ENCODE measurements at regions not wholly inside any gene's neighbourhood (a gene's known extent, or its start where the extent isn't known, plus 50 kb on each side); places are given as distances from the start of the nearest gene placed in this dataset.
"Not testable (repeated sequence)": the region's sequence is repeated elsewhere in the genome, so short reads cannot be mapped to it uniquely, and the experiment has no call there.

- Histone ChIP-seq H3K4me3 (ENCODE audit: low read length in 2 of 2) (no peak overlapping the region), H3K9me3 (ENCODE audit: control insufficient read depth, low read length) (no peaks in the 10 kb centered on the region), H3K27ac (ENCODE audit: low read depth in 1 of 2, low read length in 2 of 2) (no peak overlapping the region), H3K4me1 (ENCODE audit: control insufficient read depth in 1 of 2, insufficient read depth in 2 of 2, low read length in 2 of 2) (no peaks in the 10 kb centered on the region), H3K36me3 (ENCODE audit: control insufficient read depth in 1 of 2, insufficient read depth in 2 of 2, low read length in 1 of 2) (no peaks in the 10 kb centered on the region), H3K27me3 (ENCODE audit: control insufficient read depth in 1 of 2, insufficient read depth in 2 of 2, low read length in 1 of 2) (no peaks in the 10 kb centered on the region)
- DNase-seq, result no peak
- ATAC-seq (ENCODE audit: low FRiP score), result no peak
- intact Hi-C loops (cut with DNase I), result no loop called here
- WGBS, 2 donors, result 72 to 73% methylated on average over 3 of the region's 3 CpGs
Measured at GRCh38 chr6:77095936-77096627, 367.2 kb downstream of the HTR1B start.

GRCh38 chr6:77094821-77095220, 368.5 kb downstream of the HTR1B start:
- 87 to 100% methylated on average over 1 of the region's 1 CpG for WGBS, 2 donors
- no peak overlapping the region for H3K4me3 ChIP-seq (ENCODE audit: low read length in 2 of 2)
- DNase-seq (no peak), ATAC-seq (ENCODE audit: low FRiP score) (no peak)
- H3K27ac ChIP-seq (ENCODE audit: low read depth in 1 of 2, low read length in 2 of 2), result no peak overlapping the region
- H3K4me1 ChIP-seq (ENCODE audit: control insufficient read depth in 1 of 2, insufficient read depth in 2 of 2, low read length in 2 of 2), result no peaks in the 10 kb centered on the region
- intact Hi-C loops (cut with DNase I), result no loop called here
- no peaks in the 10 kb centered on the region for H3K27me3 ChIP-seq (ENCODE audit: control insufficient read depth in 1 of 2, insufficient read depth in 2 of 2, low read length in 1 of 2)
- H3K36me3 ChIP-seq (ENCODE audit: control insufficient read depth in 1 of 2, insufficient read depth in 2 of 2, low read length in 1 of 2), result no peaks in the 10 kb centered on the region
- H3K9me3 ChIP-seq (ENCODE audit: control insufficient read depth, low read length), result no peaks in the 10 kb centered on the region

- no peak overlapping the region for H3K27ac ChIP-seq (ENCODE audit: low read depth in 1 of 2, low read length in 2 of 2)
- no peaks in the 10 kb centered on the region for H3K27me3 ChIP-seq (ENCODE audit: control insufficient read depth in 1 of 2, insufficient read depth in 2 of 2, low read length in 1 of 2)
- H3K4me3 ChIP-seq (ENCODE audit: low read length in 2 of 2), result no peak overlapping the region
- intact Hi-C loops (cut with DNase I), result no loop called here
- H3K9me3 ChIP-seq (ENCODE audit: control insufficient read depth, low read length), result no peaks in the 10 kb centered on the region
- no peaks in the 10 kb centered on the region for H3K36me3 ChIP-seq (ENCODE audit: control insufficient read depth in 1 of 2, insufficient read depth in 2 of 2, low read length in 1 of 2)
- DNase-seq (no peak), ATAC-seq (ENCODE audit: low FRiP score) (no peak)
- WGBS, 2 donors, result 27 to 41% methylated on average over 1 of the region's 1 CpG
- no peaks in the 10 kb centered on the region for H3K4me1 ChIP-seq (ENCODE audit: control insufficient read depth in 1 of 2, insufficient read depth in 2 of 2, low read length in 2 of 2)
Measured at GRCh38 chr6:77092971-77093370, 370.3 kb downstream of the HTR1B start.

- Histone ChIP-seq H3K27ac (ENCODE audit: low read depth in 1 of 2, low read length in 2 of 2) (no peak overlapping the region), H3K4me1 (ENCODE audit: control insufficient read depth in 1 of 2, insufficient read depth in 2 of 2, low read length in 2 of 2) (no peaks in the 10 kb centered on the region), H3K27me3 (ENCODE audit: control insufficient read depth in 1 of 2, insufficient read depth in 2 of 2, low read length in 1 of 2) (no peaks in the 10 kb centered on the region), H3K9me3 (ENCODE audit: control insufficient read depth, low read length) (no peaks in the 10 kb centered on the region), H3K4me3 (ENCODE audit: low read length in 2 of 2) (no peak overlapping the region), H3K36me3 (ENCODE audit: control insufficient read depth in 1 of 2, insufficient read depth in 2 of 2, low read length in 1 of 2) (no peaks in the 10 kb centered on the region)
- no peak for DNase-seq
- intact Hi-C loops (cut with DNase I), result no loop called here
- no peak for ATAC-seq (ENCODE audit: low FRiP score)
Measured at GRCh38 chr6:77089776-77090175, 373.5 kb downstream of the HTR1B start.

GRCh38 chr6:77087794-77088318, 375.4 kb downstream of the HTR1B start:
- ATAC-seq (ENCODE audit: low FRiP score); H3K4me1 ChIP-seq (ENCODE audit: control insufficient read depth in 1 of 2, insufficient read depth in 2 of 2, low read length in 2 of 2); H3K27me3 ChIP-seq (ENCODE audit: control insufficient read depth in 1 of 2, insufficient read depth in 2 of 2, low read length in 1 of 2); intact Hi-C loops (cut with DNase I); H3K9me3 ChIP-seq (ENCODE audit: control insufficient read depth, low read length); H3K27ac ChIP-seq (ENCODE audit: low read depth in 1 of 2, low read length in 2 of 2); DNase-seq; H3K4me3 ChIP-seq (ENCODE audit: low read length in 2 of 2); H3K36me3 ChIP-seq (ENCODE audit: control insufficient read depth in 1 of 2, insufficient read depth in 2 of 2, low read length in 1 of 2): not testable (repeated sequence)
- 94 to 95% methylated on average over 16 to 19 of the region's 19 CpGs for WGBS, 2 donors

- no peaks in the 10 kb centered on the region for H3K9me3 ChIP-seq (ENCODE audit: control insufficient read depth, low read length)
- H3K27me3 ChIP-seq (ENCODE audit: control insufficient read depth in 1 of 2, insufficient read depth in 2 of 2, low read length in 1 of 2), result no peaks in the 10 kb centered on the region
- ATAC-seq (ENCODE audit: low FRiP score) (no peak), DNase-seq (no peak)
- intact Hi-C loops (cut with DNase I), result no loop called here
- peaks cover 2 to 3% of the 10 kb centered on the region in 2 donors for H3K4me1 ChIP-seq (ENCODE audit: control insufficient read depth in 1 of 2, insufficient read depth in 2 of 2, low read length in 2 of 2)
- H3K36me3 ChIP-seq (ENCODE audit: control insufficient read depth in 1 of 2, insufficient read depth in 2 of 2, low read length in 1 of 2), result no peaks in the 10 kb centered on the region
- no peak overlapping the region for H3K4me3 ChIP-seq (ENCODE audit: low read length in 2 of 2)
- H3K27ac ChIP-seq (ENCODE audit: low read depth in 1 of 2, low read length in 2 of 2), result no peak overlapping the region
- WGBS, 2 donors, result 84 to 87% methylated on average over 7 of the region's 7 CpGs
Measured at GRCh38 chr6:77074037-77074713, 389.1 kb downstream of the HTR1B start.

GRCh38 chr6:77073410-77073760, 389.9 kb downstream of the HTR1B start:
- intact Hi-C loops (cut with DNase I), result no loop called here
- Histone ChIP-seq H3K36me3 (ENCODE audit: control insufficient read depth in 1 of 2, insufficient read depth in 2 of 2, low read length in 1 of 2) (no peaks in the 10 kb centered on the region), H3K4me1 (ENCODE audit: control insufficient read depth in 1 of 2, insufficient read depth in 2 of 2, low read length in 2 of 2) (peaks cover 2 to 3% of the 10 kb centered on the region in 2 donors), H3K27me3 (ENCODE audit: control insufficient read depth in 1 of 2, insufficient read depth in 2 of 2, low read length in 1 of 2) (no peaks in the 10 kb centered on the region), H3K27ac (ENCODE audit: low read depth in 1 of 2, low read length in 2 of 2) (no peak overlapping the region), H3K4me3 (ENCODE audit: low read length in 2 of 2) (no peak overlapping the region), H3K9me3 (ENCODE audit: control insufficient read depth, low read length) (no peaks in the 10 kb centered on the region)
- no peak for DNase-seq
- 55 to 59% methylated on average over 1 of the region's 1 CpG for WGBS, 2 donors
- ATAC-seq (ENCODE audit: low FRiP score), result no peak

- ATAC-seq (ENCODE audit: low FRiP score), result no peak
- Histone ChIP-seq H3K27ac (ENCODE audit: low read depth in 1 of 2, low read length in 2 of 2) (no peak overlapping the region), H3K9me3 (ENCODE audit: control insufficient read depth, low read length) (no peaks in the 10 kb centered on the region), H3K36me3 (ENCODE audit: control insufficient read depth in 1 of 2, insufficient read depth in 2 of 2, low read length in 1 of 2) (no peaks in the 10 kb centered on the region), H3K27me3 (ENCODE audit: control insufficient read depth in 1 of 2, insufficient read depth in 2 of 2, low read length in 1 of 2) (no peaks in the 10 kb centered on the region), H3K4me1 (ENCODE audit: control insufficient read depth in 1 of 2, insufficient read depth in 2 of 2, low read length in 2 of 2) (peaks cover 2 to 3% of the 10 kb centered on the region in 2 donors), H3K4me3 (ENCODE audit: low read length in 2 of 2) (no peak overlapping the region)
- intact Hi-C loops (cut with DNase I), result no loop called here
- 31 to 36% methylated on average over 4 of the region's 4 CpGs for WGBS, 2 donors
- DNase-seq, result no peak
Measured at GRCh38 chr6:77072694-77073409, 390.4 kb downstream of the HTR1B start.

Measured in aorta (tissue), 5 donors.